ENCODE measurements at regions not wholly inside any gene's neighbourhood (a gene's known extent, or its start where the extent isn't known, plus 50 kb on each side); places are given as distances from the start of the nearest gene placed in this dataset.

- 81 to 88% (median 83%) methylated on average over 13 of the region's 13 CpGs for WGBS, 5 donors
- H3K27ac ChIP-seq = no peak overlapping the region
- intact Hi-C loops (cut with DNase I; ENCODE audit: low total_unique reads) = no loop called here
- H3K27me3 ChIP-seq (replicated peaks in 1 of 7) = no peaks in the 10 kb centered on the region
- peaks cover 0 to 8% (median 0%) of the 10 kb centered on the region in 8 donors for H3K9me3 ChIP-seq
- H3K4me1 ChIP-seq = no peaks in the 10 kb centered on the region
- H3K36me3 ChIP-seq = no peaks in the 10 kb centered on the region
- no peak for DNase-seq
- TF ChIP-seq POLR2A (IDR thresholded peaks at IDR 0.05) (no peak), POLR2AphosphoS5 (IDR thresholded peaks at IDR 0.05) (no peak), CTCF (IDR thresholded peaks at IDR 0.05 in 8 of 11, conservative IDR thresholded peaks at IDR 0.05 in 3 of 11) (no peak)
- no peak overlapping the region for H3K4me3 ChIP-seq
These were observed 556.8 kb upstream of the PCDH10 start for GRCh38 chr4:132592340-132592739.

- H3K27ac ChIP-seq = no peak overlapping the region
- no peaks in the 10 kb centered on the region for H3K27me3 ChIP-seq (replicated peaks in 1 of 7)
- no peak overlapping the region for H3K4me3 ChIP-seq
- no peak for DNase-seq
- H3K4me1 ChIP-seq = no peaks in the 10 kb centered on the region
- peaks cover 0 to 8% (median 0%) of the 10 kb centered on the region in 8 donors for H3K9me3 ChIP-seq
- WGBS, 5 donors = 70 to 84% (median 78%) methylated on average over 2 of the region's 2 CpGs
- no peak for TF ChIP-seq POLR2AphosphoS5 (IDR thresholded peaks at IDR 0.05)
- no peak for TF ChIP-seq POLR2A (IDR thresholded peaks at IDR 0.05)
- no peak for TF ChIP-seq CTCF (IDR thresholded peaks at IDR 0.05 in 8 of 11, conservative IDR thresholded peaks at IDR 0.05 in 3 of 11)
- no peaks in the 10 kb centered on the region for H3K36me3 ChIP-seq
- intact Hi-C loops (cut with DNase I; ENCODE audit: low total_unique reads) = no loop called here
These were observed 556.2 kb upstream of the PCDH10 start for GRCh38 chr4:132592850-132593249.

GRCh38 chr4:132593717-132594400, 555.2 kb upstream of the PCDH10 start:
- intact Hi-C loops (cut with DNase I; ENCODE audit: low total_unique reads) = no loop called here
- Histone ChIP-seq H3K27ac (no peak overlapping the region), H3K9me3 (peaks cover 0 to 8% (median 0%) of the 10 kb centered on the region in 8 donors), H3K4me1 (no peaks in the 10 kb centered on the region), H3K27me3 (replicated peaks in 1 of 7) (no peaks in the 10 kb centered on the region), H3K36me3 (no peaks in the 10 kb centered on the region), H3K4me3 (no peak overlapping the region)
- TF ChIP-seq POLR2A (IDR thresholded peaks at IDR 0.05) (no peak), CTCF (IDR thresholded peaks at IDR 0.05 in 8 of 11, conservative IDR thresholded peaks at IDR 0.05 in 3 of 11) (no peak), POLR2AphosphoS5 (IDR thresholded peaks at IDR 0.05) (no peak)
- WGBS, 5 donors = 57 to 66% (median 59%) methylated on average over 4 of the region's 4 CpGs
- DNase-seq = no peak

- DNase-seq = no peak
- no peak for TF ChIP-seq CTCF (IDR thresholded peaks at IDR 0.05 in 8 of 11, conservative IDR thresholded peaks at IDR 0.05 in 3 of 11)
- no peak for TF ChIP-seq POLR2AphosphoS5 (IDR thresholded peaks at IDR 0.05)
- no peak for TF ChIP-seq POLR2A (IDR thresholded peaks at IDR 0.05)
- 69 to 93% (median 81%) methylated on average over 1 of the region's 1 CpG for WGBS, 5 donors
- Histone ChIP-seq H3K4me1 (no peaks in the 10 kb centered on the region), H3K9me3 (peaks cover 0 to 12% (median 0%) of the 10 kb centered on the region in 8 donors), H3K27me3 (replicated peaks in 1 of 7) (no peaks in the 10 kb centered on the region), H3K36me3 (no peaks in the 10 kb centered on the region), H3K4me3 (no peak overlapping the region), H3K27ac (no peak overlapping the region)
- intact Hi-C loops (cut with DNase I; ENCODE audit: low total_unique reads) = no loop called here
These were observed 552.9 kb upstream of the PCDH10 start for GRCh38 chr4:132596186-132596585.

All from spleen (tissue), 11 donors.